Activated CD4-positive, alpha-beta T cell treated with anti-CD3 and anti-CD28 coated beads for 36 hours (primary cell): ENCODE measurements at regions not wholly inside any gene's neighbourhood (a gene's known extent, or its start where the extent isn't known, plus 50 kb on each side); places are given as distances from the start of the nearest gene placed in this dataset.
"Not testable (repeated sequence)": the region's sequence is repeated elsewhere in the genome, so short reads cannot be mapped to it uniquely, and the experiment has no call there.

Experiments
- ATAC-seq: fragments of 200-7000 bp; cut with Tn5 transposase; one replicate; pipeline ENCODE4 v1.10.0; 2021; ENCODE audit warnings: mild to moderate bottlenecking, moderate library complexity
- CTCF ChIA-PET: fragments of 350-600 bp; sonication (Branson Sonifier 250); formaldehyde crosslinking; loops from one replicate; lab custom pipeline; 2021; ENCODE audit warnings: antibody characterized with exemption; lab: Charles Lee
- POLR2A ChIA-PET: fragments of 350-600 bp; sonication (Branson Sonifier 250); formaldehyde crosslinking; loops from one replicate; lab custom pipeline; 2021; ENCODE audit warnings: antibody characterized with exemption, inconsistent platforms; lab: Charles Lee
- DNase-seq: peaks from one replicate; pipeline ENCODE4 v3.0.0-alpha.2; 2020
- H3K27ac Mint-ChIP-seq: one replicate; pipeline ENCODE4 v1.8.0; 2021; ENCODE audit warnings: mixed read lengths
- H3K27me3 Mint-ChIP-seq: one replicate; pipeline ENCODE4 v1.8.0; 2021; ENCODE audit warnings: mixed read lengths
- H3K36me3 Mint-ChIP-seq: one replicate; pipeline ENCODE4 v1.8.0; 2021; ENCODE audit warnings: low read depth, mixed read lengths
- H3K4me1 Mint-ChIP-seq: one replicate; pipeline ENCODE4 v1.8.0; 2021; ENCODE audit warnings: mixed read lengths
- H3K4me3 Mint-ChIP-seq: one replicate; pipeline ENCODE4 v1.8.0; 2021; ENCODE audit warnings: mild to moderate bottlenecking, moderate library complexity, mixed read lengths
- H3K9me3 Mint-ChIP-seq: one replicate; pipeline ENCODE4 v1.8.0; 2021; ENCODE audit warnings: low read depth, mixed read lengths
- intact Hi-C, 2 experiments: fragments of 100-400 bp; cut with DNase I in 1 of 2; cut with micrococcal nuclease in 1 of 2; formaldehyde crosslinking; loops; one replicate each; pipeline versions ENCODE4 v1.14.2 to v1.15.1; 2022 to 2024; cut with DNase I, micrococcal nuclease

- H3K27ac Mint-ChIP-seq, result no peak overlapping the region
- peaks cover 3% of the 10 kb centered on the region for H3K9me3 Mint-ChIP-seq
- ChIA-PET CTCF (interaction anchor here (0.6 to 1.1 kb wide), 2 partner anchors 48 to 56 kb away, joined by 3 to 4 read pairs; no protein-coding TSS in a partner anchor), POLR2A (no interaction called here)
- H3K4me3 Mint-ChIP-seq, result no peak overlapping the region
- DNase-seq, result no peak
- H3K27me3 Mint-ChIP-seq, result no peaks in the 10 kb centered on the region
- H3K36me3 Mint-ChIP-seq, result no peaks in the 10 kb centered on the region
- intact Hi-C loops, result no loop called here
- no peaks in the 10 kb centered on the region for H3K4me1 Mint-ChIP-seq
- ATAC-seq, result no peak
Observed at GRCh38 chr2:182477774-182478173, 50.9 kb upstream of the PDE1A start.

DNA sequence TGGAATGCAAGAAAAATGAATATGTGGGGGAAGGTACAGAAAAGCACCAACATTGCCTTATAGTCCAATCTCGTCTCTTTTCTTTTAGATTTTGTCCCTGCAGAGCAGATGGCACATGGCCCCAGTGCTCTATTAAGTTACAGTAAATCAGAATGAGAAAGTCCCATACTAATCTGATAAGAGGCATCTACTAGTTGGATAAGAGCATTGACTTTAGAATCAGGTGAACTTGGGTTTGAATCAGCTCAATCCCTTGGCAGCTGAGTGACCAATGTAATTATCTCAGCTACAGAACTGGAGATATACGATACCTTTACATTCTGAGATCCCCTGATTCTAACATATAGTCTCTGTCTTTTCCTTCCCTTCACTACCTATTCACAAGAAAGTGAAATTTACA, 54.8 kb upstream of the PDE1A start:
- ATAC-seq, result no peak
- no peak overlapping the region for H3K4me3 Mint-ChIP-seq
- no peak overlapping the region for H3K27ac Mint-ChIP-seq
- DNase-seq, result no peak
- no peaks in the 10 kb centered on the region for H3K4me1 Mint-ChIP-seq
- no peaks in the 10 kb centered on the region for H3K27me3 Mint-ChIP-seq
- CTCF ChIA-PET, result no interaction called here
- no peaks in the 10 kb centered on the region for H3K9me3 Mint-ChIP-seq
- H3K36me3 Mint-ChIP-seq, result no peaks in the 10 kb centered on the region
- intact Hi-C loops, result no loop called here
- POLR2A ChIA-PET, result no interaction called here

GRCh38 chr2:182482511-182482910, 55.7 kb upstream of the PDE1A start:
- H3K27ac Mint-ChIP-seq, result no peak overlapping the region
- ATAC-seq, result no peak
- POLR2A ChIA-PET, result no interaction called here
- CTCF ChIA-PET, result no interaction called here
- DNase-seq, result no peak
- H3K4me3 Mint-ChIP-seq, result no peak overlapping the region
- H3K27me3 Mint-ChIP-seq, result no peaks in the 10 kb centered on the region
- intact Hi-C loops, result no loop called here
- no peaks in the 10 kb centered on the region for H3K4me1 Mint-ChIP-seq
- H3K9me3 Mint-ChIP-seq, result no peaks in the 10 kb centered on the region
- no peaks in the 10 kb centered on the region for H3K36me3 Mint-ChIP-seq

DNA sequence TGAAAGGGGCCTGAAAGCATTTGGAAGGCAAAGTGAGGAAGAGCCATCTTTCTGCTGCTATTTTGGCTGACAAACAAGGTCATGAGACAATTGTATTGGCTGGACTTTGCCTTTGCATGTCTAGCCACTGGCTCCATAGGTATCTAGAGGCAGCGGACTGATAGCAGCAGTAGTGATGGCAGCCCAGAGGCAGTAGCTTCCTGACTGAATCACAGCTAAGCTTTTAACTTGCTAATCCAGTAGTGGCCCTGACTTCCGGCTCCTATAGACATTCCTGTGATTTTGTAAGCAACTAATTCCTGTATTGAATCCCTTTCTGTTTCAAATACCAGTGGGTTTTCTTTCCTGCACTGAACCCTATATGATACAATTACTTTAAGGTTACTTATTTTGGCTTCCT, 69.8 kb upstream of the PDE1A start:
- no peak overlapping the region for H3K4me3 Mint-ChIP-seq
- H3K27ac Mint-ChIP-seq, result no peak overlapping the region
- H3K36me3 Mint-ChIP-seq, result no peaks in the 10 kb centered on the region
- no peaks in the 10 kb centered on the region for H3K4me1 Mint-ChIP-seq
- no peak for DNase-seq
- ChIA-PET POLR2A (no interaction called here), CTCF (no interaction called here)
- intact Hi-C loops, result no loop called here
- H3K9me3 Mint-ChIP-seq, result no peaks in the 10 kb centered on the region
- ATAC-seq, result no peak
- H3K27me3 Mint-ChIP-seq, result peaks cover 2% of the 10 kb centered on the region

DNA sequence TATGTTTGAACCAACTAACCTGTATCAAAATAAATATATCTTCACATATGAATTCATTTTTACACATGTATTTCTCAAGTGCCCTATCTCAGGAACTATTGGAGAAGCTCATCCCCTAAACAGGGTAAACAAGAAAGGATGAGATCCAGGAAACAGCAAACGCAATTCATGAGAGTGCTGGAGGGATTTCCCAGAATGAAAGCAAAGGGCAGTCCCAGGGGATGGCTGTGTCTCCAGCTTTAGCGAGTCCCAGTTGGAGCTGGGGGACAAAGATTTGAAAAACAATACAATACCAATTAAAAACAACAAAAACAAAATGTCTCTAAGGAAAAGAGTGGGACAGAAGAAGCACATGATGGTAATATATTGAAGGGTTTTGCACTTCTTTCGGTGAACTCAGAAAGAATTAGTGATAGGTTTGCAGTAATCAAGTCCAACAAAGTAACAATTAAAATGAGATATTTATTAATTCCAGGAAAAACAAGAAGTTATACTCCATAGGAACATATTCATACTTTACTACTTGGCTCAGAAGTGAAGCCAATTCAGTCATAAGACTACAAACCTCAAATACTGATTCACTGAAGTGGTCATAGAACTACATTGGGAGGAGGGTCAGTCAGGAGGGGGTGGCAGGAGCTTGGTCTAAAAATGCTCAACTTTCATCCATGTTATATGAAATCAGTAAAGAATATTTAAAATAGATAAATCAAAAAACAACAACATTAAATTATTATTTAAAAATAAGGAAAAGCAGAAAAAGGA, 73.1 kb upstream of the PDE1A start:
- no peak for ATAC-seq
- CTCF ChIA-PET, result no interaction called here
- Mint-ChIP-seq H3K9me3 (no peaks in the 10 kb centered on the region), H3K27ac (no peak overlapping the region), H3K4me1 (no peaks in the 10 kb centered on the region), H3K27me3 (peaks cover under 1% of the 10 kb centered on the region), H3K36me3 (no peaks in the 10 kb centered on the region), H3K4me3 (no peak overlapping the region)
- no peak for DNase-seq
- intact Hi-C loops, result no loop called here
- POLR2A ChIA-PET, result no interaction called here

DNA sequence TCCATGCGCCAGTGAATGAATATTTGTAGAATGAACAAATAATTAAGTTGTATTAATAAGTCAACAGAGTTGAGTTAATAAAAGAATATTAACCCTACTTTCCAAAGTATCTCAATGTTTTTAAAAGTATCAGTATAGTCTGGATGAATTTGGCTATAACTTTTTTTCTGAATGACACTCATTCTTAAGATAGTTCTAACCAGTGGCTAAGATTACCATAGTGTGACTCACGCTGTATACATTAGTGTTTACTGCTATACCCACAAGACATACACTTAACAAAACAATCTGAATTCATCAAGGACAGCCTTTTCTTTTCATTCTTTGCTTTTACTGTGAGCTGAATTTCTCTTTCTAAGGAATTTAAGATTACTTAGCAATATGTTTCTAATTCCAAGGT, 77.0 kb upstream of the PDE1A start:
- Mint-ChIP-seq H3K4me1 (no peaks in the 10 kb centered on the region), H3K36me3 (no peaks in the 10 kb centered on the region), H3K27ac (no peak overlapping the region), H3K9me3 (no peaks in the 10 kb centered on the region), H3K27me3 (no peaks in the 10 kb centered on the region), H3K4me3 (no peak overlapping the region)
- intact Hi-C loops, result no loop called here
- ChIA-PET POLR2A (no interaction called here), CTCF (interaction anchor here (1.6 kb wide), 1 partner anchor 19 kb away, joined by 3 read pairs; no protein-coding TSS in a partner anchor)
- DNase-seq, result no peak
- ATAC-seq, result no peak

GRCh38 chr2:182504903-182505302, 78.1 kb upstream of the PDE1A start:
- Mint-ChIP-seq H3K27ac (no peak overlapping the region), H3K27me3 (no peaks in the 10 kb centered on the region), H3K9me3 (no peaks in the 10 kb centered on the region), H3K4me1 (no peaks in the 10 kb centered on the region), H3K36me3 (no peaks in the 10 kb centered on the region), H3K4me3 (no peak overlapping the region)
- intact Hi-C loops, result no loop called here
- POLR2A ChIA-PET, result no interaction called here
- CTCF ChIA-PET, result no interaction called here
- no peak for ATAC-seq
- DNase-seq, result no peak

GRCh38 chr2:182506606-182507005, 79.8 kb upstream of the PDE1A start:
- no peak for ATAC-seq
- ChIA-PET CTCF (no interaction called here), POLR2A (no interaction called here)
- intact Hi-C loops, result no loop called here
- Mint-ChIP-seq H3K4me1 (no peaks in the 10 kb centered on the region), H3K27ac (no peak overlapping the region), H3K36me3 (no peaks in the 10 kb centered on the region), H3K4me3 (no peak overlapping the region), H3K9me3 (no peaks in the 10 kb centered on the region), H3K27me3 (peaks cover 2% of the 10 kb centered on the region)
- no peak for DNase-seq

DNA sequence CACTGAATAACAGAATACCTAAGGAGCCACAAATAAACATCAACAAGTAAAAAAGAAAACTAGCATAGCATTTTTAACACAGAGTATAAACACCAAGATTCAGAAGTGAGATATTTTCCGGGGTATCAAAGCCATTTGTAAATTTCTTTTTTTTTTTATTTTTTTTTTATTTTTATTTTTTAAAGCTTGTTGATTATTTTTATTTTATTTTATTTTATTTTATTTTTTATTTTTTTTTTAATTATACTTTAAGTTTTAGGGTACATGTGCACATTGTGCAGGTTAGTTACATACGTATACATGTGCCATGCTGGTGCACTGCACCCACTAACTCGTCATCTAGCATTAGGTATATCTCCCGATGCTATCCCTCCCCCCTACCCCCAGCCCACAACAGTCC, 81.7 kb upstream of the PDE1A start:
- CTCF ChIA-PET, H3K36me3 Mint-ChIP-seq, intact Hi-C loops, H3K4me3 Mint-ChIP-seq, H3K27me3 Mint-ChIP-seq, H3K9me3 Mint-ChIP-seq, H3K4me1 Mint-ChIP-seq, H3K27ac Mint-ChIP-seq, POLR2A ChIA-PET, DNase-seq, ATAC-seq: not testable (repeated sequence)

DNA sequence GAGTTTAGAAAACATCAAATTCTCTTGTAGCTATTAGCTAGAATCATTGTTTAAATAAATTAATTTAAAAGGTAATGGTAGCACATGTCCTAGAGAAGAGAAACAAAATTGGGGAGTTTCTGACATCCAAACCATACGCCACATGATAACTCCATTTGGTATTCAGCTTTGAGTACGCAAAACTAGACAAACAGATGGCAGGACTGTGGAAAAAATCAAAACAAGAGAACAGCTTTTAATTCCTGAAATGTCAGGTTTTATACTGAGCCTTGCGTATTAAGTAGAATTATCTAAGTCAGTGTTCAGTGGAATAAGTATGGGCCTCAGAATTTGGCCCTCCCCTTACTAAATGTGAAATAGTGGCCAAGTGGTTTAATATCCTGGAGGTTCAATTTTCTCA, 82.4 kb upstream of the PDE1A start:
- ChIA-PET POLR2A (no interaction called here), CTCF (interaction anchor here (0.6 kb wide), 1 partner anchor 57 kb away, joined by 3 read pairs; no protein-coding TSS in a partner anchor)
- Mint-ChIP-seq H3K27ac (no peak overlapping the region), H3K4me3 (no peak overlapping the region), H3K9me3 (no peaks in the 10 kb centered on the region), H3K36me3 (no peaks in the 10 kb centered on the region), H3K27me3 (peaks cover 2% of the 10 kb centered on the region), H3K4me1 (no peaks in the 10 kb centered on the region)
- DNase-seq (no peak), ATAC-seq (no peak)
- intact Hi-C loops, result no loop called here

DNA sequence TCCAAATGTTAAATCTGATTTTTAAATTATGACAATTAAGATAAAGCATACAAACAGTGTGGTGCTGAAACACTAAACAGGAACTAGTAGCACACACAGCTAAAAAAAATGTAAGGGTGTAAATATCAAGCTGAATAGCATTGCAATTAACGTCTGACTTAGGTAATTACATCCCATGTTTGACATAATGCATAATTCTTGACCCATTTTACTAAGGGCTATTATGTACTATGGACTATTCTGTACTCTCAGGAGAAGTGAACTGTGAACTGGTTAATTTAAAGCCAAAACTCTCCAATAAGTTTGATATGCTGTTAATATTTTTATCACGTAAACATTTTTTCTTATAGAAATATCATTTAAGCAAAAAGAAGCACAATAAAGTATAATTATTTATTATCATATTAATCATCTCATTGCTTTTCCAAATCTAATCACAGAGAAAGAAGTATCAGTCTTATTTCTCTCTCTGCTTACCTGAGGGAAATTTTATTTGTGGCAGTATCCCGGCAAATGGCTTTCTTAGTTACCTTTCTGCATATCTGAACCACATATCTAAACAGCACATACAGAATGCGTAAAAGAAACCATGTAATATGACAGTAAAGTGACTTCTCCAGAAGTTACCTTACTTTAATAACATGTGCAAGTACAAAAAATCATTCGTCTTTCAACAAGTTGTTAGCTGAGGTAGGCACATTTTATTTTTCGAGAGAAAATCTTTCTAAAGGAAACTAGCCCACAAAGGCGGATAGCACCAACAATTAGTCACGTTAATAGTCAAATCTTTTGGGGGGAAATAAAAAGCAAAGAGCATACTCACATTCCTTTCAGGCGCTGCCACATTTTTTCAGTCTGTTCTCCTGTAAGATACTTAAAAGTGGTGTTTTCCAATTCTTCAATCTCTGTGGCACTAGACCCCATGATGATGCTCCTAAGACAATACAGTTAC, 94.9 kb upstream of the PDE1A start:
- no peaks in the 10 kb centered on the region for H3K4me1 Mint-ChIP-seq
- no peak overlapping the region for H3K4me3 Mint-ChIP-seq
- DNase-seq (no peak), ATAC-seq (no peak)
- H3K36me3 Mint-ChIP-seq, result no peaks in the 10 kb centered on the region
- no peaks in the 10 kb centered on the region for H3K9me3 Mint-ChIP-seq
- H3K27me3 Mint-ChIP-seq, result peaks cover 2% of the 10 kb centered on the region
- intact Hi-C loops, result no loop called here
- no peak overlapping the region for H3K27ac Mint-ChIP-seq
- ChIA-PET POLR2A (no interaction called here), CTCF (interaction anchor here (1.2 kb wide), 1 partner anchor 19 kb away, joined by 3 read pairs; no protein-coding TSS in a partner anchor)
